Fibroblast of mammary gland (primary cell): ENCODE measurements at regions not wholly inside any gene's neighbourhood (a gene's known extent, or its start where the extent isn't known, plus 50 kb on each side); places are given as distances from the start of the nearest gene placed in this dataset.

ENCODE experiments used
- DNase-seq: peaks from one replicate; pipeline ENCODE4 v3.0.0-alpha.2; 2010; ENCODE audit warnings: low read depth
- H3K4me3 ChIP-seq: 2 replicates; pipeline ENCODE4 v1.5.1; 2011; ENCODE audit warnings: low read depth, mild to moderate bottlenecking, low read length, moderate library complexity; ENCODE audit not compliant: control insufficient read depth
- TF ChIP-seq, protein P1 (sequence below): conservative IDR thresholded peaks from 2 replicates; pipeline ENCODE4 v1.5.1; 2011; ENCODE audit warnings: low read depth, low read length, inconsistent platforms; ENCODE audit not compliant: control insufficient read depth, insufficient read depth

DNA sequence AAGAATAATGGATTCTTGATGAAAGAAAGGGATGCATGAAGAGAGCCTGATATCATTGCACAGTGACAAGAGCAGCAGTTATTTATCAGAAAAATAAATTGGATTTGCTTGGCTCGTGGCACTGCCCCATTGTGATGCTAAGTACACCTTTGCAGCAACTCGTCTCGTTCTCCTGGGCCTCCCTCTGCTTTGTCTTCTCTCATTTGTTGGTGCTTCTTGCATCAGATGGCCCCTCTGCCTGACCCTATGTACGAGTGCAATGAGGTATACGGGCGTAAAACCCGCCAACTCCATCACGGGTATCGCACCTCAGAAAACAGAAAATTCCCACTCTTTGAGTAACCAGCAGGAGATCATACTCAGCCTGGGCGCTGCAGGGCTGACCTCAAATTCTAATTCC is 107.2 kb upstream of the C10orf90 start:
- no peak overlapping the region for H3K4me3 ChIP-seq
- TF ChIP-seq, protein P1, sequence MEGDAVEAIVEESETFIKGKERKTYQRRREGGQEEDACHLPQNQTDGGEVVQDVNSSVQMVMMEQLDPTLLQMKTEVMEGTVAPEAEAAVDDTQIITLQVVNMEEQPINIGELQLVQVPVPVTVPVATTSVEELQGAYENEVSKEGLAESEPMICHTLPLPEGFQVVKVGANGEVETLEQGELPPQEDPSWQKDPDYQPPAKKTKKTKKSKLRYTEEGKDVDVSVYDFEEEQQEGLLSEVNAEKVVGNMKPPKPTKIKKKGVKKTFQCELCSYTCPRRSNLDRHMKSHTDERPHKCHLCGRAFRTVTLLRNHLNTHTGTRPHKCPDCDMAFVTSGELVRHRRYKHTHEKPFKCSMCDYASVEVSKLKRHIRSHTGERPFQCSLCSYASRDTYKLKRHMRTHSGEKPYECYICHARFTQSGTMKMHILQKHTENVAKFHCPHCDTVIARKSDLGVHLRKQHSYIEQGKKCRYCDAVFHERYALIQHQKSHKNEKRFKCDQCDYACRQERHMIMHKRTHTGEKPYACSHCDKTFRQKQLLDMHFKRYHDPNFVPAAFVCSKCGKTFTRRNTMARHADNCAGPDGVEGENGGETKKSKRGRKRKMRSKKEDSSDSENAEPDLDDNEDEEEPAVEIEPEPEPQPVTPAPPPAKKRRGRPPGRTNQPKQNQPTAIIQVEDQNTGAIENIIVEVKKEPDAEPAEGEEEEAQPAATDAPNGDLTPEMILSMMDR = no peak
- DNase-seq = no peak

DNA sequence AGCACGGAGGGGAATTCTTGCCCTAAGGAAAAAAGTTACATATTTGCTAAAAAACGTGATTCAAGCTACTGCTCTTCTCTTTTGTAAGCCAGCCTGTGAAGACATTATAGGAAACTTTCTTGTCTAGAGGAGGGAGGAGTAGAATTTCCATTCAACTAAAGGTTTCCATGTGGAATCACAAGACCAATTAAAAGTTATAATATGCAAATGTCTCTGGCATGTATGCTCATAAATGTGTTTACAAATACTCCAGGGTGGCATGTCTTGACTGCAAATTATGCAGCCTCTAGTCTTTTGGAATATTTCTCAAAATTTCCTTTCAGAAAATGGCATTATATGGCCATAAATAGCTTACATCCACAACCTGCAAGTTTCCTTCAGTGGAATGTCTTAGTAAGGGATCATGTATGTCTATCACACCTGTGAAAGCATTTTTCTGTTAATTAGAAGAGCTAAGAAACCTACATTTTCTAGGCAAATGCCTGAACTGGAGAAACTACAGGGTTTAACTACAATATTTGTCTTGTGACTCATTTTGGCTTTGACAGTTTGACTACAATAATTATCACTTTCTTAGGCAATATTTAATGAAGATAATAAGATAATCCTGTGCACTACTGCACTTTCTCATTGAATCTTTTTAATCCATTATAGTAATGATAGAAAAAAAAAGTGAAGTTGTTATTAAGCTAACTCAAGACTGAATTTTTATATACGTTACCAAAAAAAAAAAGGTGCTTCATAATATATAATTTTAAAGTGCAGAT is 111.1 kb upstream of the C10orf90 start:
- TF ChIP-seq, protein P1 = no peak
- H3K4me3 ChIP-seq = no peak overlapping the region
- no peak for DNase-seq

DNA sequence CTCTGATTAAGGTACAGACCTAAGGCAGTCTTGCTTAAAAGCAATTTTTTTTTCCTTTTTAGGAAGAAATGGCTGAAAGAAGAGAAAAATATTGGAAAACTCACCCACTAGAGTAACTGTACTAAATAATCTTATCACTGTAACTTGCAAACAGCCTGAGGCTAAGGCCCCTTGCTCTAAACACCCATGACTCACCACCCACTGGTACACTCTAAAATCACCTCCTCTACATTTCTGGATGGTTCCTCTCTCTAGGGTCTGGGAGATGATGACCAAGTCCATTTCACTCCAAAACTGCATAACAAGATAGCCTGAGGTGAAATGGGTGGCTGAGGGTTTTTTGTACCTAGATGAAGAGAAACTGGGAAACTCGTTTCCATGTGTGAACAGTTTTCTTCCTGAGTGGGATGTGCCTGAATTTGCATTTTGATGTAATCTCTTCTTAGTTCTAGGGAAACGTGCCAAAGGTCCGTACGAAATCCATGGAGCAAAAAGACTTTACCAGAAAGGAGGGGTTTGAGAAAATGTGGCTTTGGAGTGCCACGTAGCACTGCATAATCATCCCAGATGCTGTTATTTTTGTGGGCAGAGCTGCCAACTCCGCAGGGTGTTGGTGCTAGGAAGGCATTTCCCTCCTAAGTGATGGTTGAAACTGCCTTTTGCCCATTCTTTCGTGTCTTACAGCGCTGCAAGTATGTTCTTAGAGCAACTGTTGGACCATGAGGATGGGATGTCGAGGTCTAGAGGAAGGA is 113.5 kb upstream of the C10orf90 start:
- TF ChIP-seq, protein P1 = no peak
- H3K4me3 ChIP-seq = no peak overlapping the region
- DNase-seq = no peak

DNA sequence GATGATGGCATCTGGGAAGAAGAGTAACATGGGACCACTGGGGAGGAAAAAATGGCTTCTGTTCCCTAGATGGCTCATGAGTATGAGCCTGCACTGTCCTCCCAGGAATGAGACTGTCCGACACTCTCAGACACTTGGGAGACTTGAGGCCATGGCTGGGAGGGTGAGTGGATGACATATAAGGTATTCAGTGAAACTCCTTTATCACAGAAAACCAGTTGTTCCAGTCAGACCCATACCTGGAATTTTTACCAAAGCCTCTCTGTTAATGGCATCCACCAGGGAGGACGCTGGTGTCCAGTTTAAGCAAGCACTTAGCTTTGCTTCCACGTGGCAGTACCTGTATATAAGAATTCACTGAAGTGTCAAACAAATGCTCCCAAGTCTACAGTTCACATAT is 116.7 kb upstream of the C10orf90 start:
- H3K4me3 ChIP-seq = no peak overlapping the region
- TF ChIP-seq, protein P1 = no peak
- no peak for DNase-seq

DNA sequence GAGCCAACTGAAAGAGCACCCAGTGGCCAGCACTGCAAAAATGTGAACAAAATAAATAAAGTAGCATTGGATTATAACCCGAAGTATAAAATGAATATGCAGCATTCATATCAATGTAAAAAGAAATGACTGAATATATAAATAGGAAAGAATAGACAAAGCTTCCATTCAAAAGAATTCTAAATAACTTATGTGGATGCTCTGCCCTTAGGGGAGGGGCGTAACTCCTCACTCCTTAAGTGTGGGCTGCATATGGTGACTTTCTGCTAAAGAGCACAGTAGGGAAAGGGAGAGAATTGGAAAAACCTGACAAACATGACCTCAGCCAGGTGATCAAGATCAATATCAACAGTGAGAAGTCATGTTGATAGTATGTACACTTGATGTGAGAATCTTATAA is 109.9 kb upstream of the DOCK1 start:
- TF ChIP-seq, protein P1 = no peak
- DNase-seq = no peak
- H3K4me3 ChIP-seq = no peak overlapping the region

DNA sequence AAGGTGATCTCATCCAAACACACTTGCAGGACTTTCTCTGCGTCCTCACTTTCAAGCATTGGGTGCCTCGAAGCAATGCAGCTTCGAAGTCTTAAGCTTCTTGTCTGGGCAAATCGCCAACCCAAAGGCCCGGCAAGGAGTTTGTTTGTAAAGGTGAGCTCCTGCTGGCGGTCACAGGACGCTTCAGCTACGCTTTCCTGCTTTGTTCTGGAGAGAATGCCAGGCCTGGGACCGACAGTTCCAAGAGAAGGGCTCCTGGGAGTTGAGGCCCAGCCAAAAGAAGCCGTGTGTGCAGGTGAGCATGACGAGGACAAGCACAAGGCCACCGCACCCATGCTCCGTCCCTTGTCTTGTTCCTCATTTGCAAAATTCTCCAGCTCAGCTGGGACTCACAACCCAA is 106.6 kb upstream of the DOCK1 start:
- no peak for DNase-seq
- H3K4me3 ChIP-seq = no peak overlapping the region
- TF ChIP-seq, protein P1 = no peak

DNA sequence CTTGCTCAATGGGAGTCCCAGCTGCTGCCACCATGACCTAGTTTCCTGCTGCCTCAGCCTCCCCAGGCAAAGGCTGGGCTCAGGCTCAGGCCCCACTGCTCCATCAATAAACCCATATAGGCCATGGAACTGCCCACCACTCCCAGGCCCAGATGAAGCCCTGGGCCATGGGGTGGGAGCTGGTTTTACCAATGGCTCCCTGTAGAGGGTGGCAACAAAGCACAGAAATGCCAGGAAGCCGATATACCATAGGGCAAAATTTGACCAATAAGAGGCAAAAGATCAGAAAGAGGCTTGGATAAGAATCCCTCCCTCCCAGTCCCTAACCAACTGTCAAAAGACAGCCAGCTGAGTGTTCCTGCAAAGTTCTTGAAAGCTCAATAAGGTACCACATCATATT is 101.8 kb upstream of the DOCK1 start:
- DNase-seq = no peak
- no peak overlapping the region for H3K4me3 ChIP-seq
- TF ChIP-seq, protein P1 = no peak
